Transverse colon (tissue), 4 donors: ENCODE measurements at regions not wholly inside any gene's neighbourhood (a gene's known extent, or its start where the extent isn't known, plus 50 kb on each side); places are given as distances from the start of the nearest gene placed in this dataset.

Source experiments
- POLR2A ChIP-seq: fragments of 450-650 bp; IDR thresholded peaks from one replicate; pipeline ENCODE4 v1.6.1; 2016; ENCODE audit warnings: antibody characterized with exemption, mild to moderate bottlenecking, moderate library complexity
- POLR2AphosphoS5 ChIP-seq, 3 donors: sonication (generic); formaldehyde crosslinking; IDR thresholded peaks; one replicate each; pipeline ENCODE4 v1.6.1; 2016; ENCODE audit warnings: antibody characterized with exemption in 3 of 3
- TF ChIP-seq, protein P1 (sequence below), 5 experiments: fragments of 200-600 bp in 3 of 5; fragments of 450-650 bp in 2 of 5; sonication (generic) in 3 of 5; IDR thresholded peaks; 1 replicate in 2 of 5; 2 replicates in 3 of 5; pipeline ENCODE4 v1.5.1; 2016 to 2017; ENCODE audit warnings: antibody characterized with exemption in 5 of 5, inconsistent platforms in 3 of 5, mild to moderate bottlenecking in 2 of 5, moderate library complexity in 1 of 5

GRCh38 chr13:111577956-111578605, 257.6 kb downstream of the TEX29 start:
- TF ChIP-seq POLR2AphosphoS5 (IDR thresholded peaks at IDR 0.05) (no peak), POLR2A (no peak)
- TF ChIP-seq, protein P1, sequence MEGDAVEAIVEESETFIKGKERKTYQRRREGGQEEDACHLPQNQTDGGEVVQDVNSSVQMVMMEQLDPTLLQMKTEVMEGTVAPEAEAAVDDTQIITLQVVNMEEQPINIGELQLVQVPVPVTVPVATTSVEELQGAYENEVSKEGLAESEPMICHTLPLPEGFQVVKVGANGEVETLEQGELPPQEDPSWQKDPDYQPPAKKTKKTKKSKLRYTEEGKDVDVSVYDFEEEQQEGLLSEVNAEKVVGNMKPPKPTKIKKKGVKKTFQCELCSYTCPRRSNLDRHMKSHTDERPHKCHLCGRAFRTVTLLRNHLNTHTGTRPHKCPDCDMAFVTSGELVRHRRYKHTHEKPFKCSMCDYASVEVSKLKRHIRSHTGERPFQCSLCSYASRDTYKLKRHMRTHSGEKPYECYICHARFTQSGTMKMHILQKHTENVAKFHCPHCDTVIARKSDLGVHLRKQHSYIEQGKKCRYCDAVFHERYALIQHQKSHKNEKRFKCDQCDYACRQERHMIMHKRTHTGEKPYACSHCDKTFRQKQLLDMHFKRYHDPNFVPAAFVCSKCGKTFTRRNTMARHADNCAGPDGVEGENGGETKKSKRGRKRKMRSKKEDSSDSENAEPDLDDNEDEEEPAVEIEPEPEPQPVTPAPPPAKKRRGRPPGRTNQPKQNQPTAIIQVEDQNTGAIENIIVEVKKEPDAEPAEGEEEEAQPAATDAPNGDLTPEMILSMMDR (IDR thresholded peaks at IDR 0.05), result no peak
